ENCODE measurements at regions not wholly inside any gene's neighbourhood (a gene's known extent, or its start where the extent isn't known, plus 50 kb on each side); places are given as distances from the start of the nearest gene placed in this dataset.

- no peak for TF ChIP-seq CTCF (conservative IDR thresholded peaks at IDR 0.05; ENCODE audit: low read depth, low read length)
- 0 out of 2 replicates have a peak, but pooled peaks have one; percentile 27 for TF ChIP-seq CEBPB (IDR thresholded peaks at IDR 0.05; ENCODE audit: low read depth, low read length)
- TF ChIP-seq POLR2A (IDR thresholded peaks at IDR 0.05; ENCODE audit: low read depth, low read length): no peak
- TF ChIP-seq ELK1 (IDR thresholded peaks at IDR 0.05; ENCODE audit: borderline replicate concordance, low read depth, low read length): no peak
- no peak for TF ChIP-seq MAZ (IDR thresholded peaks at IDR 0.05; ENCODE audit: borderline replicate concordance, low read depth, low read length)
- TF ChIP-seq BHLHE40 (IDR thresholded peaks at IDR 0.05; ENCODE audit: low read depth, low read length): peak; percentile 27; the same call in 1 of the 2 replicates
- TF ChIP-seq RFX5 (IDR thresholded peaks at IDR 0.05; ENCODE audit: low read depth, low read length): no peak
- TF ChIP-seq MXI1 (IDR thresholded peaks at IDR 0.05; ENCODE audit: borderline replicate concordance, low read depth, low read length): no peak
- no peak for TF ChIP-seq SMC3 (IDR thresholded peaks at IDR 0.05; ENCODE audit: low read depth, low read length)
- no peak for TF ChIP-seq USF2 (IDR thresholded peaks at IDR 0.05; ENCODE audit: low read depth, low read length)
- TF ChIP-seq RAD21 (IDR thresholded peaks at IDR 0.05; ENCODE audit: low read length): no peak
Measured at GRCh38 chr6:19697744-19698290, 139.4 kb upstream of the ID4 start.

Data from IMR-90 (cell line).